IPS-18c (cell line): ENCODE measurements at regions not wholly inside any gene's neighbourhood (a gene's known extent, or its start where the extent isn't known, plus 50 kb on each side); places are given as distances from the start of the nearest gene placed in this dataset.

Source experiments
- H3K4me3 ChIP-seq: 2 replicates; pipeline ENCODE4 v1.7.0; 2013; ENCODE audit warnings: low read depth, mild to moderate bottlenecking, low read length, moderate library complexity; ENCODE audit not compliant: insufficient read depth
- H3K9me3 ChIP-seq: one replicate; pipeline ENCODE4 v1.6.1; 2013; ENCODE audit warnings: mild to moderate bottlenecking, low read length, moderate library complexity; ENCODE audit not compliant: control insufficient read depth, insufficient read depth

DNA sequence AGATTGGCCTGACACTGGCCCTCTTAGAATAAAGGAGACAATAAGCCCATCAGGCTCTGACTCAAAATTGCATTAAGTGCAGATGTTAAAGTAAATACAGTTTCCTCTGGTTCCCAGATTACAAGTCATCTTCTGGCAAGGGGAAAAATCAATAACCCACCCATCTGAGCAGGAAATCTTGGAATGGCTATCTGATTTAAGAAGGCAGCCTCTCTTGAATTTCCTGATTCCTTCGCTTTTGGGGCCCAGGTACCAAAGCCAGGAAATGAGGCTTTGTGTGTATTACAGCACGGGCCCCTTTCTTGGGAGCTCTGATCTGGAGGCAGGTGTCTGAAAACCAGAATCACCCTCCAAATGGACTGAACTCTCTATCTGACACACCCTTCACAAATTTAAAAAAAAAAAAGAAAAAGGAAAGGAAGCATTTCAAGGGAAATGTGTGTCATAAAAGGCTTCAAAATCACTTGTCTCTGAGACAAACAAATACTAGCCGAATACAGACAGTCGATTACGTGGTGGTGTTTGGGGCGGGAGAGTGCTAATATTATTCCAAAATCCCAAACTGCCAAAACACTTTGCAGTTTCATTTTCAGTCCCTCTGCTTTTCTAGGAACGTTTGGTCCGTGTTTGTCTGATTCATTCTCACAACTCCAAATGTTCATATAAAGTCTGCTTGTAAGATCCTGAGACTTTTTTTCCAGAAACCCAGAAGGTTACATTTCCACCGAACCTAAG lies 240.9 kb upstream of the CAMK1G start:
- no peak overlapping the region for H3K4me3 ChIP-seq
- H3K9me3 ChIP-seq: no peaks in the 10 kb centered on the region

DNA sequence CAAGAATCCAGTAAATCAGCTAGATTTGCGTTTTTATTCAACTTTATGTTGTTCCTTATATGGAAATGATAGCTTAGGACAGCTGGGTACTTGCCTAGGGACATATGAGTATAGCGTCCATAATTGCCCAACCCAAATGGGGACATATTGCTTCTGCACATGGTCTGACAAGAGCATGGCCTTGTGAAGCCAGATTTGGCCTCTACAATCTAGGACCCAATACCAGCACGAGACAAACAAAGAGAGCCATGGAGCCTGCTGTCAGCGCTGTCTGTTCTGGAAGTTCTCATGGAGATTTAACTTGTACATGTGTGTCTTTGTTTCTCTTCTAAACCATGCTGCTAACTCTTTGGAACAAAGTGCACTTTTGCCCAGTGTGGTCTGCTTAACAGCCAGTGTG lies 240.0 kb upstream of the CAMK1G start:
- Histone ChIP-seq H3K4me3 (no peak overlapping the region), H3K9me3 (no peaks in the 10 kb centered on the region)

- Histone ChIP-seq H3K9me3 (no peaks in the 10 kb centered on the region), H3K4me3 (no peak overlapping the region)
Observed at GRCh38 chr1:209344156-209344555, 239.4 kb upstream of the CAMK1G start.

GRCh38 chr1:209349363-209350308 lies 233.9 kb upstream of the CAMK1G start:
- no peaks in the 10 kb centered on the region for H3K9me3 ChIP-seq
- H3K4me3 ChIP-seq: no peak overlapping the region

DNA sequence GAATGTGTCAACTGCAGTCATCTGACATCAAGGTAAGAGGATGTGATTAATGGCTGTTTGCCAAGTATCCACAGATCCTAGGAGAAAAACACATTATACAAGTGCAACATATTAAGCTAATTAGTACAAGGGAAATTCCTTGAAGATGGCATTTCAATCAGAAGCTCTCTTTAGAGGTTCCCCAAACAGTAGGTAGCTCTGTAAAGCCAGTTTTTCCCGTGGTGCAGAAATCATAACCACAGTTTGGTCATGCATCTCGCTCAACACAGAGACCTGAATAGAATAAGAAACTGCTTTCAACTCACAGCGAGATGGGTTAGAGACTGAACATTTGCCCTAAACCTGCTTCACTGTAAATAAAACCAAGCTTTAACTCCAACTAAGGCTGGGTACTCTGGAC lies 230.5 kb upstream of the CAMK1G start:
- H3K4me3 ChIP-seq: no peak overlapping the region
- H3K9me3 ChIP-seq: no peaks in the 10 kb centered on the region

DNA sequence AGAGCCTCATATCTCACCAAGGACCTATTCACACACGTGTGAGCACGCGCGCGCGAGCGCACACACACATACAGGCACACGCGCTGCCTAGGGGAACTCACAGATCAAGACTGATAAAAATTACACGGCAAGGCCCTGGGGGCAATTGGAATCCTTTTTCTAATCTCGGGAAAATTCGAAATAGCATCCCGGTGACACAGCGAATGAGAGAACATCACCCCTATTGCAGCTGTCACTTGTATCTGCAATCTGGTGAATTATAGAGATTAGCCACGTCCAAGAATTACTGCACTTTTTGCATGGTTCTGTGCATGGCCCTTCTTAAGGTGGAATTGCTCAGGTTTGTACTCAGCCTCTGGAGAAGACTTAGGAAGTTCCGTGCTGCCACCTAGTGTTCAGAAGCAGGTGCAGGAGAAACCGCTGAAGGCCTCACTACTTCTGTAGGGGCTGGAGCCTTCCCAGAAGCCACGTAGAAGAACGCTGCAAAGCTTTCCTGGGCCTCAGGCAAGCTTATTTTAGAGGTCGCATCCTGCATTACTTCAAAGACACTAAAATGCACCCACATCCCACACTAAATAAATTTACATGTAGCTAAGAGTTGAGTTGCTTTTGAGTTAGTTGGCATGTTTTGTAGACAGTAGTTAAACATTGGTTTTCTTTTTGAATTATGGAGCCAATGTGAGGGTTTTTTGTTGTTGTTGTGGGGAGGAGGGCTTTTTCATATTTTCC lies 229.2 kb upstream of the CAMK1G start:
- Histone ChIP-seq H3K9me3 (no peaks in the 10 kb centered on the region), H3K4me3 (no peak overlapping the region)

- Histone ChIP-seq H3K4me3 (no peak overlapping the region), H3K9me3 (no peaks in the 10 kb centered on the region)
Observed at GRCh38 chr1:209354840-209355165, 228.7 kb upstream of the CAMK1G start.

GRCh38 chr1:209355415-209355814 lies 228.1 kb upstream of the CAMK1G start:
- no peaks in the 10 kb centered on the region for H3K9me3 ChIP-seq
- H3K4me3 ChIP-seq: no peak overlapping the region

- Histone ChIP-seq H3K9me3 (no peaks in the 10 kb centered on the region), H3K4me3 (no peak overlapping the region)
Observed at GRCh38 chr1:209356976-209357377, 226.5 kb upstream of the CAMK1G start.

DNA sequence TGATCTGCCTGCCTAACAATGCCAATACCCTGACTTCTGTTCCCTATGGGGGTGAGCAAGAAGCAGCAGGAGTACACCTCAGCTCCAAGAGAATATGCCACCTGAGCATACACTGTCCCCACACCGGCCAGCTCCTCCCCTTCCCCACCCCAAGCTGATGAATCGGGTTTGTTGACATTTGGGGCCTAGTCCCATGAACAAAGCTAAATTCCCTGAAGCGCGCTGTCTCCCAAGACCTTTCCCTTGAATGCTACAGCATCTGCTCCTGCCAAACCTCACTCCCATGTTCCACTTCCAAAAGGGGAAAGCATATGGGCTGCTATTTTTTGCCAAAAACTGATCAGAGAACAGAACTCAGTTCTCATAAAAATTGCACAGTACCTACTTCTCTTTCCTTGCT lies 220.4 kb upstream of the CAMK1G start:
- Histone ChIP-seq H3K9me3 (no peaks in the 10 kb centered on the region), H3K4me3 (no peak overlapping the region)

GRCh38 chr1:209364716-209365115 lies 218.8 kb upstream of the CAMK1G start:
- H3K9me3 ChIP-seq: no peaks in the 10 kb centered on the region
- no peak overlapping the region for H3K4me3 ChIP-seq

DNA sequence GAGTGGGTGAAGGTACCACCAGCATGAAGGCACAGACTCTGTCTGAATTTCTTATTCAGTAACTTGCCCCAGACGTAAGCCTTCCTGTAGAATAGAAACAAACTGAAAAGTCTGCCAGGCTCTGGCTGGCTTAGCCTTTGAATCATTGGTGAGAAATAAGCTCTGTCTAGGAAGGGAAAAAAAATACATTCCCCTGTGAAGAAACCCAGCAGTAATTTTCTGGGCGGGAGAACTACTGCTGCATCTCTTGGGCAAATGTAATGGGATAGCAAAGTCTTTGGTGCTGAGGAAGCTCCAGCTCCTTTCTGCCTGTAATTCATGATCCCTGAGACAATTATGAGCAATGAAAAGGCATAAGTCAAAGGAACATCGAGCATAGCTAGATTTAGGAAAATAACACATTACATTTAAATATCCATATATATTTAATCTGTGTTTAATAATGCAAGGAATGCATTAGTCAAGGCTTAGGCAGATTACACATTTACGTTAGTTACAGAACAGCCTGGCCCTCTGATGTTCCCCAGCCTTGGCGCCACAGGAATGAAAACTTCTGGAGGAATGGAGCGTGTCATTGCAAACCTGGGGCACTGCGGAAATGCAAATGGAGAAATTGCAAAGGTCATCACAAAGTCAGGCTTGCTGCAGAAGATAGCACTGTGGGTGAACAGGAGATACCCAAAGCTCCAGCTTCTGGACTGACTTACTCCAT lies 216.3 kb upstream of the CAMK1G start:
- no peak overlapping the region for H3K4me3 ChIP-seq
- H3K9me3 ChIP-seq: no peaks in the 10 kb centered on the region

GRCh38 chr1:209368864-209369598 lies 214.5 kb upstream of the CAMK1G start:
- no peak overlapping the region for H3K4me3 ChIP-seq
- H3K9me3 ChIP-seq: no peaks in the 10 kb centered on the region

- H3K4me3 ChIP-seq: no peak overlapping the region
- no peaks in the 10 kb centered on the region for H3K9me3 ChIP-seq
Observed at GRCh38 chr1:209370241-209370995, 213.1 kb upstream of the CAMK1G start.

GRCh38 chr1:209375097-209375496 lies 208.4 kb upstream of the CAMK1G start:
- no peak overlapping the region for H3K4me3 ChIP-seq
- H3K9me3 ChIP-seq: no peaks in the 10 kb centered on the region
